PFSK-1 (cell line): ENCODE measurements at regions not wholly inside any gene's neighbourhood (a gene's known extent, or its start where the extent isn't known, plus 50 kb on each side); places are given as distances from the start of the nearest gene placed in this dataset.

Experiments used
- POLR2AphosphoS5 ChIP-seq: IDR thresholded peaks from 2 replicates; pipeline ENCODE4 v1.6.1; 2012; ENCODE audit warnings: low read depth, mild to moderate bottlenecking, control low read depth, low read length, moderate library complexity
- REST ChIP-seq, 2 experiments: IDR thresholded peaks; 2 replicates each; pipeline versions ENCODE4 v1.6.1 to v1.8.0; 2011 to 2012; ENCODE audit warnings: low read depth in 2 of 2, low read length in 2 of 2, control low read depth in 1 of 2, inconsistent platforms in 1 of 2, mild to moderate bottlenecking in 1 of 2, moderate library complexity in 1 of 2; ENCODE audit not compliant: insufficient read depth in 1 of 2
- SIN3A ChIP-seq: IDR thresholded peaks from 2 replicates; pipeline ENCODE4 v1.6.1; 2012; ENCODE audit warnings: mild to moderate bottlenecking, low read length, moderate library complexity, borderline replicate concordance; ENCODE audit not compliant: insufficient read depth
- TAF1 ChIP-seq: IDR thresholded peaks from 2 replicates; pipeline ENCODE4 v1.6.1; 2012; ENCODE audit warnings: low read length, control low read depth, borderline replicate concordance; ENCODE audit not compliant: insufficient read depth

GRCh38 chr19:13621413-13621812 lies 115.1 kb upstream of the CACNA1A start:
- TF ChIP-seq REST (IDR thresholded peaks at IDR 0.05; ENCODE audit: insufficient read depth in 1 of 2, low read depth in 2 of 2, low read length in 2 of 2): no peak
- no peak for TF ChIP-seq SIN3A
- no peak for TF ChIP-seq TAF1
- no peak for TF ChIP-seq POLR2AphosphoS5
